GM21723 (cell line): ENCODE measurements at regions not wholly inside any gene's neighbourhood (a gene's known extent, or its start where the extent isn't known, plus 50 kb on each side); places are given as distances from the start of the nearest gene placed in this dataset.

ENCODE experiments used
- ATAC-seq: cut with Tn5 transposase; IDR thresholded peaks from one replicate; pipeline ENCODE4 v1.9.1; 2021; ENCODE audit warnings: mild to moderate bottlenecking, moderate library complexity; ENCODE audit not compliant: unreplicated experiment

GRCh38 chr2:51510303-51510702 is 478.4 kb upstream of the NRXN1 start:
- ATAC-seq: no peak

GRCh38 chr2:51505533-51505932 is 473.6 kb upstream of the NRXN1 start:
- ATAC-seq: no peak

- ATAC-seq: no peak
Measured at GRCh38 chr2:51490576-51491234, 458.8 kb upstream of the NRXN1 start.

GRCh38 chr2:51484605-51485004 is 452.7 kb upstream of the NRXN1 start:
- no peak for ATAC-seq

- ATAC-seq: no peak
Measured at GRCh38 chr2:51483720-51484119, 451.8 kb upstream of the NRXN1 start.

GRCh38 chr2:51472783-51473182 is 440.9 kb upstream of the NRXN1 start:
- no peak for ATAC-seq

- ATAC-seq: no peak
Measured at GRCh38 chr2:51472300-51472699, 440.4 kb upstream of the NRXN1 start.

GRCh38 chr2:51469102-51469501 is 437.2 kb upstream of the NRXN1 start:
- ATAC-seq: no peak

GRCh38 chr2:51465326-51465725 is 433.4 kb upstream of the NRXN1 start:
- no peak for ATAC-seq

- ATAC-seq: no peak
Measured at GRCh38 chr2:51454177-51454576, 422.2 kb upstream of the NRXN1 start.

GRCh38 chr2:51448911-51449310 is 417.0 kb upstream of the NRXN1 start:
- ATAC-seq: no peak

- ATAC-seq: no peak
Measured at GRCh38 chr2:51441786-51442185, 409.9 kb upstream of the NRXN1 start.

GRCh38 chr2:51424418-51424817 is 392.5 kb upstream of the NRXN1 start:
- no peak for ATAC-seq

GRCh38 chr2:51420511-51420910 is 388.6 kb upstream of the NRXN1 start:
- ATAC-seq: no peak

GRCh38 chr2:51413726-51414125 is 381.8 kb upstream of the NRXN1 start:
- no peak for ATAC-seq

GRCh38 chr2:51410331-51410730 is 378.4 kb upstream of the NRXN1 start:
- ATAC-seq: no peak

- ATAC-seq: no peak
Measured at GRCh38 chr2:51409920-51410319, 378.0 kb upstream of the NRXN1 start.

- no peak for ATAC-seq
Measured at GRCh38 chr2:51404226-51404625, 372.3 kb upstream of the NRXN1 start.

GRCh38 chr2:51401546-51401945 is 369.6 kb upstream of the NRXN1 start:
- no peak for ATAC-seq

- ATAC-seq: no peak
Measured at GRCh38 chr2:51387235-51387634, 355.3 kb upstream of the NRXN1 start.

GRCh38 chr2:51379997-51380396 is 348.1 kb upstream of the NRXN1 start:
- ATAC-seq: no peak

GRCh38 chr2:51368250-51368649 is 336.3 kb upstream of the NRXN1 start:
- no peak for ATAC-seq

GRCh38 chr2:51350100-51350499 is 318.2 kb upstream of the NRXN1 start:
- no peak for ATAC-seq
